Islet precursor cell (in vitro differentiated cells): ENCODE measurements at regions not wholly inside any gene's neighbourhood (a gene's known extent, or its start where the extent isn't known, plus 50 kb on each side); places are given as distances from the start of the nearest gene placed in this dataset.
A peak's percentile ranks its signal among the peaks of the same experiment; 100 is the strongest.
"Not testable (repeated sequence)": the region's sequence is repeated elsewhere in the genome, so short reads cannot be mapped to it uniquely, and the experiment has no call there.

ENCODE experiments used
- DNase-seq: peaks from one replicate; pipeline ENCODE4 v3.0.0-alpha.2; 2018

GRCh38 chr9:107571148-107571547 is 81.6 kb upstream of the KLF4 start:
- no peak for DNase-seq

DNA sequence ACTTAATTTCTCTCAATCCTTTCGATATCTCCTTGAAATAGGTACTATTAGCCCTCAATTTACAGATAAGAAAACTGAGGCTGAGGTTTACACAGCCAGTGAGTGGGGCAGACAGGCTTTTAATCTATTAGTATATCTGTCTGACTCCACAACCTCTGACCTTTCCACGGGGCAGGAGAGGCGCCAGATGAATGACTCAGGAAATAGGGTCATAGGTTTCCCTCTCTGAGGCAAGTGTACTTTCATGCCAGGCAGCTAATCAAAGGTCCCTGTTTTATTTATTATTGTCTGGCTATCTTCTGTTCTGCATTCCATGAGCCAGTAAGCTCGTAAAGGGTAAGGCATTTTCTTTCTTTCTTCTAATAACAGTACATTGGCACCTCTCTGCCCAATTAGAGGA is 79.6 kb upstream of the KLF4 start:
- peak; percentile 76 for DNase-seq

DNA sequence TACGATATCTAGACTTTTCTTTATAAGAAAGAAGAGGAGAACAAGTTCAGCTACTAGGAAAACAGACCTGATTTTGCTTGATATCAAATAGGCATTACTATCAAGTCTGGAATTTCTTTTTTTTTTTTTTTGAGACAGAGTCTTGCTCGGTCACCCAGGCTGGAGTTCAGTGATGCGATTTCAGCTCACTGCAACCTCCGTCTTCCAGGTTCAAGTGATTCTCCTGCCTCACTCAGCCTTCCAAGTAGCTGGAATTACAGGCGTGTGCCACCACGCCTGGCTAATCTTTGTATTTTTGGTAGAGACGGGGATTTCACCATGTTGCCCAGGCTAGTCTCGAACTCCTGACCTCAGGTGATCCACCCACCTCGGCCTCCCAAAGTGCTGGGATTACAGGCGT is 78.8 kb upstream of the KLF4 start:
- DNase-seq, result not testable (repeated sequence)

DNA sequence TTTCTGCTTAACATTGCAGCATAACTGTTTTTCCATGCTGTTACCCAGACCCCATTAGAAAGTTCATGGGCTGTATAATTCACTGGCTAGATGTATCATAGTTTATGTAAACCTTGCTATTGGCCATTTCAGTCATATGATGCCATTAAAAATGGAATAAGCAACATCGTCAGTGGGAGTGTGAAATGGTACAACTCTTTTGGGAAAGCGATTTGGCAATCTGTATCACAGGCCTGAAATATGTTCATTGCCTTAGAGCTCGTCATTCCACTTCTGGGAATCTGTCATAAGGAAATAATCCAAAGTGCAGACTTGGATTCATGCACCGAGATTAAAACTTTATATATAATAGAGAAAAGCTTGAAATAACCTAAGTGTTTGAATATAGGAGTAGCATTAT is 77.9 kb upstream of the KLF4 start:
- DNase-seq, result no peak

- DNase-seq, result no peak
These were observed 77.1 kb upstream of the KLF4 start for GRCh38 chr9:107566611-107567061.

- DNase-seq, result no peak
These were observed 73.2 kb upstream of the KLF4 start for GRCh38 chr9:107562798-107563197.

GRCh38 chr9:107559494-107560086 is 70.0 kb upstream of the KLF4 start:
- peak; percentile 57 for DNase-seq

DNA sequence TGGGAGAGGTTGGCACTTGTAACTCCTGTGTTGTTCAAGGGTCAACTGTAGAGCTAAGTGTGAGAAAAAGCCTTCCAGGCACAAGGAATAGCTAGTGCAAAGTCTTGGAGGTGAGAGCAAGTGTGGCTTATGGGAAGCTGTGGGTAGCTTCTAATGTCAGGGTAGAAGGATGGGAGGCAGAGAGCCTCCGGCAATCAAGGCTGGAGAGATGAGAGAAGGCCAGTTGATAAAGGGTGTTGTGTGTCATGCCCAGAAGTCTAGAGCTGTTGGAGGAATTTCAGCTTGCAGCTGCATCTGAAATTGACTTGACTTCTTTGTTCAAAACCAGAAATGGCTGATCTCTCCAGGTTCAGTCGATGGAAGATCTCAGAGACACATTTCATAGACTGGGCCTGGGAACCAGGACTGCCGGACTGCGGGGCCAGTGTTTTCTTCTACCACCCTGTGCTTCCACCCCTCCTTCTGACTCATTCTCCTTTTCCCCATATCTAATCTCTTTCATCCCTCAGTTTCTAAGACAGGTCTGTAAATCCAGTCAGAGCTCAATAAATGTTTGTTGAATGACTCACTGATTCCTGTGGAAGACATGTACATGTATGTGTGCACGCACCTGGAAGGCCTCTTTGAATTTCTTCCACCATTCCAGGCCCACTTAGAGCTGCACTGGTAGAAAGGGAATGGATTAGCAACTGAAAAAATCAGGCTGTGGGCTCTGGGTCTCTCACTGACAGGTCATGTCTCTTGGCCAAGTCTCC is 67.8 kb upstream of the KLF4 start:
- DNase-seq, result peak; percentile 82

- DNase-seq, result no peak
These were observed 65.1 kb upstream of the KLF4 start for GRCh38 chr9:107554636-107555035.

DNA sequence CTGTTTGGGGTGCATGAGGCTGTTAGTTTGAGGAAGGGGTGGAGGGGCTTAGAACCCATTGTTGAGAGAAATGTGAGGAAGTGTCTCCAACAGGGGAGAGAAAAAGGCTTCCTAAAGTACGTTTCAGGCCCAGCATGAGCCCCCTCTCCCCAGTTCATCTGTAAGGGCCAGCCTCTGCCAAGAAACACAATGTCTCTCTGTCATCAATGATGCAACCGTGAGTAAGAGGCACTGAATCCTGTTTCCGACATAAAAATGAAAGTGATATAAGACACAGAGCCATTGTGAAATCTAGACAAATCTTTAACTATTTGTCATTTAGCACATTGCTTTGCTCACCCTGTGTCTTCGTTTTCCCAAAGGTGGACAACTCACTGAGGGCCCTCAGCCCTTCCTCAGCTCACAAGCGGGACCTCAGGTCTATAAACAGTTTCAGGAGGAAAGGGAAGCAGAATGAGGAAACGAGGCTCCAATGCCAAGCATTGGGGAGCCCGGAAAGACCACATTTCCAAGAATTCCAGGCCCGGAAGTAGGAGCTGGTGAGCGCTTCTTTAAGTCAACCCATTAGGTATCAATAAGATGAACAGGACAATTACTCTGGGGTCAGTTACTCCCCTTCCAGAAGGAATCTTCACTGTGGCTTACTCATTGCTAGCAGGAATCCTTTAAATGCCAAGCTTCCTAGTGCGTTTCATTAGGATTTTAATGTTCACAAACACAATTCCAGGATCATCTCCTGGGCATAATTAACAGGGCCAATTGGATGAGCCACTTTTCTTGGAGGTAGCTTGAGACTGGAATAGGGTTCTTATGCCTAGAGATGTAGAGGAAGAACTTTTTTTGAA is 59.0 kb upstream of the KLF4 start:
- no peak for DNase-seq

DNA sequence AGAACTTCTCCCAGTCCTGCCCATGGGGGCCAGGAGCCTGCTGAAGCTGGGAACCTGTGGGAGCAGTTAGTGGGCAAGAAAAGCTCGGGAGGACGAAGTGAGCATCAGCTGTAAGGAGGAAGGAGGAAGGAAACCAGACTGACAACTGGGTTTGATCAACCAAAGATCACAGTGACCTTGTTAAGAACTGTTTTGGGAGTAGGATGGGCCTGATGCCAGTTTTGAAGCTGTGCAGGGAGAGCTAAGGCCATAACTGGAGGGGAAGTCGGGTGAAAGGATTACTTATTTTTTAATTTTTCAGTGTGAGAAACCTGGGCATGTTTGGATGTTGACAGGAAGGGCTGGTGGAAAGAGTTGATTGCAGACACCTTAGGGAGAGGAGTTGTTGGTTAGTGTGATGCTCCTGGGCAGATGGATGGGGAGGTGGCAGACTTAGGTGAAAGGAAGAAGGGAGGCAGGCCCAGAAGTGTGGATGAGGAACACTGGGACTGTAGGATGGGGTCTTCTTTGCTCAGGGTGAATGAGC is 58.3 kb upstream of the KLF4 start:
- no peak for DNase-seq

- no peak for DNase-seq
These were observed 57.7 kb upstream of the KLF4 start for GRCh38 chr9:107547303-107547702.

- no peak for DNase-seq
These were observed 57.3 kb upstream of the KLF4 start for GRCh38 chr9:107546859-107547258.

GRCh38 chr9:107545036-107545435 is 55.5 kb upstream of the KLF4 start:
- no peak for DNase-seq

- DNase-seq, result peak; percentile 63
These were observed 53.0 kb upstream of the KLF4 start for GRCh38 chr9:107542411-107543157.

DNA sequence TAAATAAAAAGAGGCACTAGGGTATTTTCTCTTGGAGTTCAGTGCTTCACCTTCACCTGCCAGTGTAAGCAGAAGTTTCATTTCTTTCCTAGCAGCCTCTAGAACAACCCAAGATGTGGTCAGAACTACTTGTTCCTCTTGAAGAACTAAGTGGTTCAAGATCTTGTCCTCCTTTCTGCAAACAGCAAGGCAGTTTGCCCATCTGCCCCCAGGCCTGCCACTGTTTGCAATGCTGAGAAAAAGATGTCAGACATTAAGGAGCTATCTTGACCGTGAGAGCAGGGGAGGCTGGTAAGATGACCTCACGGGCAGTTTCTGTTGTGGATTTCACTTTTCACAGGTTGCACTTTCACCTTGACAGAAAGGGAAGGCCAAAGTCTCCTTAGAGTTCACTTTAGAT is 52.0 kb upstream of the KLF4 start:
- DNase-seq, result peak; percentile 57

DNA sequence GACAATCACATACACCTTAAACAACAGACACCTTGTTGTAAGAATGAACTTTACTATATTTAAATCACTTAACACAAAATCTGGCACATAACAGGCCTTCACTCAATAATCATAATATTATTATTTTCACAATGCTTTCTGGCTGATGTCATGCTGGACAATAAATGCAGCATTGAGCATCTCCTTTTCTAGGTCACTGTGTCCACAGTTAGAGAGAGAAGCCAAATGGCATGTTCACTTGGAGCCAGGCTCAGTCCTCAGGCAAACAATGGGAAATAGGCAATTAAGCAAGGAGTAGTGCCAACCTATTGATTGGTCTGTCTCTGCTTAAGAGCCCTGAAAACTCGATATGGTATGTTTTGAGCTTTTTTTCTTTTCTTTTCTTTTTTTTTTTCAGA is 50.6 kb upstream of the KLF4 start:
- DNase-seq, result no peak

DNA sequence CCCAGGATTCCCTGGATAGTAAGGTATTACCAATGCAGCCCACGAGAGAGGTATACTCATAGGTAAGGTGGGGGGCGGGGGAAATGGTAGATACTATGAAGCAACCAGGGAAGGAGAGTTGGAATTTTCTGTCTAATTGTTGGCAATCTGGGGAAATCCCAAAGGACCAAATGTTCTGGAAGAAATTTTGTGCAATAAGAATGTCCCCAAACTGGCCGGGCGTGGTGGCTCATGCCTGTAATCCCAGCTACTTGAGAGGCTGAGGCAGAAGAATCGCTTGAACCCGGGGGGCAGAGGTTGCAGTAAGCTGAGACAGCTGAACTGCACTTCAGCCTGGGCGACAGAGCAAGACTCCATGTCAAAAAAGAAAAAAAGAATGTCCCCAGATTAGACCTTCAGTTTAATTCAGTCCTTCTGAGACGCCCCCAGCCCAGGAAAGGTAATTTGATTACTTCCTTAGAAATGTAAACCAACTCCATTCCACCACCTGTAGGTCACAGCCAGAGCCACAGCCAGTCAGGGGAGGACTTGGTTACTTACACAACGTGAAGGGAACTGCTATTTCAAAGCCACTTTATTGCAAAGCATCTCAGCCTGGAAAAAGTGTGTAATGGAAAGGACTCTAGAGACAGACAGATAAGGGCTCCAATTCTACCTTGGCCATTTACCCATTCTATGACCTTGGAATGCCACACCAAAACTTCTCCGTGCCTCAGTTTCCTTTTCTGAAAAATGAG is 50.0 kb upstream of the KLF4 start:
- peak; percentile 80 for DNase-seq
